Stimulated activated CD4-positive, alpha-beta T cell treated with anti-CD3 and anti-CD28 coated beads, TNF-alpha, amount 100 ng/mL, for 24 hours (primary cell): ENCODE measurements at regions not wholly inside any gene's neighbourhood (a gene's known extent, or its start where the extent isn't known, plus 50 kb on each side); places are given as distances from the start of the nearest gene placed in this dataset.
A peak's percentile ranks its signal among the peaks of the same experiment; 100 is the strongest.
"Not testable (repeated sequence)": the region's sequence is repeated elsewhere in the genome, so short reads cannot be mapped to it uniquely, and the experiment has no call there.

Experiments
- DNase-seq, 3 experiments: peaks; one replicate each; pipeline ENCODE4 v3.0.0-alpha.2; 2020; ENCODE audit warnings: low read depth in 3 of 3

GRCh38 chr5:154624341-154624740 is 130.8 kb upstream of the LARP1 start:
- no peak for DNase-seq

- no peak for DNase-seq
These were observed 134.8 kb upstream of the LARP1 start for GRCh38 chr5:154620411-154620810.

GRCh38 chr5:154618696-154619095 is 136.5 kb upstream of the LARP1 start:
- no peak for DNase-seq

- DNase-seq, result no peak
These were observed 136.6 kb upstream of the HAND1 start for GRCh38 chr5:154614595-154614994.

GRCh38 chr5:154614125-154614524 is 136.1 kb upstream of the HAND1 start:
- DNase-seq, result no peak

GRCh38 chr5:154612666-154613065 is 134.6 kb upstream of the HAND1 start:
- DNase-seq, result no peak

GRCh38 chr5:154611341-154611767 is 133.3 kb upstream of the HAND1 start:
- DNase-seq, result no peak

- peak; percentile 43 to 77 (median 44) for DNase-seq
These were observed 132.5 kb upstream of the HAND1 start for GRCh38 chr5:154610321-154611154.

- DNase-seq, result no peak
These were observed 131.2 kb upstream of the HAND1 start for GRCh38 chr5:154609251-154609650.

- no peak for DNase-seq
These were observed 130.5 kb upstream of the HAND1 start for GRCh38 chr5:154608531-154609011.

GRCh38 chr5:154607746-154608145 is 129.7 kb upstream of the HAND1 start:
- DNase-seq, result no peak

- DNase-seq, result no peak
These were observed 128.2 kb upstream of the HAND1 start for GRCh38 chr5:154606246-154606645.

GRCh38 chr5:154603953-154604679 is 126.1 kb upstream of the HAND1 start:
- no peak for DNase-seq

- DNase-seq, result no peak
These were observed 125.5 kb upstream of the HAND1 start for GRCh38 chr5:154603485-154603884.

- no peak for DNase-seq
These were observed 125.0 kb upstream of the HAND1 start for GRCh38 chr5:154603011-154603410.

GRCh38 chr5:154601014-154601413 is 123.0 kb upstream of the HAND1 start:
- DNase-seq, result no peak

GRCh38 chr5:154598021-154598420 is 120.0 kb upstream of the HAND1 start:
- DNase-seq, result no peak

GRCh38 chr5:154596844-154597243 is 118.8 kb upstream of the HAND1 start:
- not testable (repeated sequence) for DNase-seq

- no peak for DNase-seq
These were observed 117.6 kb upstream of the HAND1 start for GRCh38 chr5:154595662-154596061.

GRCh38 chr5:154593796-154594195 is 115.8 kb upstream of the HAND1 start:
- DNase-seq, result no peak

GRCh38 chr5:154593071-154593470 is 115.0 kb upstream of the HAND1 start:
- DNase-seq, result no peak

GRCh38 chr5:154590093-154590724 is 112.2 kb upstream of the HAND1 start:
- DNase-seq, result no peak
